Activated naive CD4-positive, alpha-beta T cell treated with anti-CD3 and anti-CD28 coated beads, Interleukin-2, amount 50 U/mL, for 24 hours (primary cell): ENCODE measurements at regions not wholly inside any gene's neighbourhood (a gene's known extent, or its start where the extent isn't known, plus 50 kb on each side); places are given as distances from the start of the nearest gene placed in this dataset.
A peak's percentile ranks its signal among the peaks of the same experiment; 100 is the strongest.

Experiments
- H3K27ac Mint-ChIP-seq: one replicate; pipeline ENCODE4 v1.8.0; 2021; ENCODE audit warnings: mild to moderate bottlenecking, mixed read lengths
- H3K27me3 Mint-ChIP-seq: one replicate; pipeline ENCODE4 v1.8.0; 2021; ENCODE audit warnings: mixed read lengths
- H3K36me3 Mint-ChIP-seq: one replicate; pipeline ENCODE4 v1.8.0; 2021; ENCODE audit warnings: mixed read lengths
- H3K4me1 Mint-ChIP-seq: one replicate; pipeline ENCODE4 v1.8.0; 2021; ENCODE audit warnings: mixed read lengths
- H3K4me3 Mint-ChIP-seq: one replicate; pipeline ENCODE4 v1.8.0; 2021; ENCODE audit warnings: mild to moderate bottlenecking, mixed read lengths
- H3K9me3 Mint-ChIP-seq: one replicate; pipeline ENCODE4 v1.8.0; 2021; ENCODE audit warnings: mixed read lengths

DNA sequence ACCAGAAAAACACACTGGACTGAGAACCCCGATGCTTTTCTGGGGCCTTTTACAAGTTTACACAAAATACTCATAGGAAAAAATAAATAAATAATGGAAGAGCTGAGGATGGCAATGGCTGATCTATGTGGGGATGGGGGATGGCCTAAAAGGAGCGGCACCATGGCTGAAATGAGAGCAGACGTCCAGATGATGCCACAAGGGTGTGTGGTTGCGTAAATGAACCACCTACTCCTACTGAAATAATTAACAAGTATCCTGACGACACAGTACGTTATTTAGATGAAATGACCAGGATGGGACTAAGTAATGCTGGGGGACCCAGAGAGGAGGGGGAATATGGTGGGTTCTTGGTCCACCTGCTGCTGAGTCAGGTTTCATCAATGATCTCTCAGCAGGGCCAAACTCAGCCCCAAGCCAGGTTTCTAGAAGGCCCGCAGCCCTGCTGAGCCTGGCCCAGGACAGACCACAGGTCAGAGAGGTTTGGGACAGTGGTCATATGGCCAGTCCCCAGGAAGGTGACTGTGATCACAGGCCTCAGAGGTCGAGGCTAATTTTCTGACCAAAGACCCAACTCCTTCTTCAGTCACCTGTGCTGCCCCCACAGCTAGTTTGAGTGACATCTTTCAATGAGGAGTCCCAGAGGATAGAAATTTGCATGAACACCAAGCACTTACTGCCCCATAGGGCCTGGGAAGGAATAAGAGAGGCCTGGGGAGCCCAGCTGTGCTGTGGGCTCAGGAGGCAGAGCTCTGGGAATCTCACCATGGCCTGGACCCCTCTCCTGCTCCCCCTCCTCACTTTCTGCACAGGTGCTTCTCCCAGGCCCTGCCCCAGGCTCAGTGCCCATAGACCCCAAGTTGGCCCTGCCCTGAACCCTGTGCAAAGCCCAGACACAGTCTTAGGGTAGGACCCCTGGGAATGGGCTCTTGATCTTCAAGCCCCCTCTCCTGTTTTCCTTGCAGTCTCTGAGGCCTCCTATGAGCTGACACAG is 76.3 kb upstream of the IGLL5 start:
- Mint-ChIP-seq H3K4me3 (no peak overlapping the region), H3K27me3 (no peaks in the 10 kb centered on the region), H3K4me1 (peaks cover 56% of the 10 kb centered on the region), H3K9me3 (no peaks in the 10 kb centered on the region), H3K36me3 (no peaks in the 10 kb centered on the region), H3K27ac (no peak overlapping the region)

DNA sequence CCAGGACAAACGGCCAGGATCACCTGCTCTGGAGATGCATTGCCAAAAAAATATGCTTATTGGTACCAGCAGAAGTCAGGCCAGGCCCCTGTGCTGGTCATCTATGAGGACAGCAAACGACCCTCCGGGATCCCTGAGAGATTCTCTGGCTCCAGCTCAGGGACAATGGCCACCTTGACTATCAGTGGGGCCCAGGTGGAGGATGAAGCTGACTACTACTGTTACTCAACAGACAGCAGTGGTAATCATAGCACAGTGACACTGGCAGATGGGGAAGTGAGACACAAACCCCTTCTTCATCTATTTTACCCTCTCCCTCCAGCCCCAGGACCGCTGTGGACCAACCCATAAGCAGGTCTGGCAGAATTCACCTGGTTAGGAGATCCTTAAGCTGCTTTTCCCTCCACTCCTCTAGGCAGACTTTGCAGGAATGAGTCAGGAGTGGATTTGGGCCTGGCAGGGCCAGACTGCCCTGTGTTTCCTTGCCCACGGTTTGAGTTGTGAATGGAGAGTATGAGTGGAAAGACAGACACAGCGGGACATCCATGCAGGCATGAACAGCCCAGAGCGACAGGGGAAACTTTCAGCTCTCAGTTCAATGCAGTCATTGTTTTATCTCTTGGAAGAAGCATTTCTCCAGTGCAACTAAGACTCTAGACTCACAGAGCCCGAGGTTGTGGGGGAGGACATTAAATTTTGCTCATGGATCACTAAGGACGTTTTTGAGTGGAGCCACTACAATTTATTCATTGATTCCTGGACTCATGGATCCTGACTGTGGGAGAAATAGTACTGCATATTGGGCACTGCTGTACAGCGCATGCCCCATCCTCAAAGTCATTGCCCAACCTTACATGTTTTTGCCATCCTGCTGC is 75.3 kb upstream of the IGLL5 start:
- Mint-ChIP-seq H3K27ac (peak overlapping the region; percentile 24), H3K27me3 (no peaks in the 10 kb centered on the region), H3K4me1 (peaks cover 66% of the 10 kb centered on the region), H3K36me3 (no peaks in the 10 kb centered on the region), H3K4me3 (no peak overlapping the region), H3K9me3 (no peaks in the 10 kb centered on the region)

DNA sequence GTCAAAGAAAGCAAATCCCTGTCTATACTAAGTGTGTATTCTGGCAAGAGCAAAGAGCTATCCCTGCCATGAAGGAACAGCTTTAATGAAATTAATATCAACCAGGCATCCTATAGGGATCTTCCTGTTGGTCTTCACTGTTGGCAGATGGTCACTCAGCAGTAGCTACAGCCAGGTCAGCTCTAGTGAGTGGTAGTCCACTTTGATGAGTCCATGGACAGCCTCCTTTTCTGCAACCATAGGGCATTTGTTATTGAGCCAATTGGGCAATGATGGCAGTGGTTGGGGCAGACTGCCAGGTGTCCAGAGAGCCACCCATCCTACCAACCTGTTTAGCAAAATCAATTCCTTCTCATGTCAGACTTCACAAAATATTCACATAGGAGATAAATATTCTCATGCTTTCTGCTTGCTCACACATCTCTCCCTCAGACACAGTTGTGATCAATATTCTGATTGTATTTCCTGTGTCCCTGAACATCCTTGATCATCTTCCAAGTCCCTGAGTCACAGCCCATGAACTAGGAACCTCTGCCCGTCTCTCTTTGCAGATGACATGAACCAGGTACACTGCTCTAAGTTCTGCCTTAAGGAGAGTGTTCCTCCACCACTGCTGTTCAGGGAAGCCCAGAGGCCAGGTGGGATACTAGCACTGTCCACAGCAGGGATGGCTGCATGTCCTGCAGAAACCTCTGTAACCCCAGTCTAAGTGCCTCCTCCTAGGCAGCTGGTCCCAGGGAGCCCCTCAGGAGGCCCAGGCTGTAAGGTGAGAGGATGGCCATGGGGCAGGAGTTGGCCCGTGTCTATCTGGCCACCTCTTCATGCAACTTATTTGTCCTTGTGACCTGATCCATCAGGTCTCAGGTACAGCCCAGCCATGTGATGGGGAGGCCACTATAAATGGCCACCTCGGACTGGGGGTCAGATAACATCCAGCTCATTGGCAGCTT is 74.2 kb upstream of the IGLL5 start:
- no peaks in the 10 kb centered on the region for H3K27me3 Mint-ChIP-seq
- peaks cover 77% of the 10 kb centered on the region for H3K4me1 Mint-ChIP-seq
- no peaks in the 10 kb centered on the region for H3K36me3 Mint-ChIP-seq
- no peak overlapping the region for H3K4me3 Mint-ChIP-seq
- peak overlapping the region; percentile 4 for H3K27ac Mint-ChIP-seq
- H3K9me3 Mint-ChIP-seq = no peaks in the 10 kb centered on the region

DNA sequence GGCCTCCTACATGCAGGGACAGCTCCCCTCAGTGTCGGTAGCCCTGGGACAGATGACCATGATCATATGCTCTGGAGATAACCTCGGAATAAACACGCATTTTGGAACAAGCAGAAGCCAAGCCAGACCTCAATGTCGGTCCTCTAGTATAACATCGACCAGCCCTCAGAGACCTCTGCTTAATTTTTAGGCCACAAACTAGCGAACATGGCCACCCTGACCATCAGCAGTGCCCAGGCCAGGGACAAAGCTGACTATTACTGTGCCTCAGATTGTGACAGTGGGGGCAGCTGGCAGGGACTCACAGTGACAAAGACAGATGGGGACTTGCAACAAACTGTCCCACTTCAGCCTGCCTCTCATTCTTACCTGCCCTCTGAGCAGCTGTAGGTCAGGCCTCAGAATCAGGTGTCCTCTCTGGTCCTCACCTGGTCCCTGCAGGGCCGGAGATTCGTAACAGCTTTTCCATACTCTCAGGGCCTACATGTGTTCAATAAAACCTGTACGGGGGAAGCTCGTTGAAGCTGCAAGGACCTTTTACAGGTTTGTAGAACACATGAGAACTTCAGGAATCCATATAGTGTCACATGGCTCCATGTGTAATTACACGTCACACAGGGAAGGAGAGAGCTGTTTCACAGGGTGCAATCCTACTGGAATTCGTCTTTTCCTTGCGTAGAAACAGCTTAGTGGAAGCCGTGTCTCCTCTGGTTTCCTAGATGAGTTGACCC is 72.8 kb upstream of the IGLL5 start:
- Mint-ChIP-seq H3K4me3 (no peak overlapping the region), H3K4me1 (peaks cover 89% of the 10 kb centered on the region), H3K36me3 (no peaks in the 10 kb centered on the region), H3K27me3 (no peaks in the 10 kb centered on the region), H3K27ac (peak overlapping the region; percentile 36), H3K9me3 (no peaks in the 10 kb centered on the region)

DNA sequence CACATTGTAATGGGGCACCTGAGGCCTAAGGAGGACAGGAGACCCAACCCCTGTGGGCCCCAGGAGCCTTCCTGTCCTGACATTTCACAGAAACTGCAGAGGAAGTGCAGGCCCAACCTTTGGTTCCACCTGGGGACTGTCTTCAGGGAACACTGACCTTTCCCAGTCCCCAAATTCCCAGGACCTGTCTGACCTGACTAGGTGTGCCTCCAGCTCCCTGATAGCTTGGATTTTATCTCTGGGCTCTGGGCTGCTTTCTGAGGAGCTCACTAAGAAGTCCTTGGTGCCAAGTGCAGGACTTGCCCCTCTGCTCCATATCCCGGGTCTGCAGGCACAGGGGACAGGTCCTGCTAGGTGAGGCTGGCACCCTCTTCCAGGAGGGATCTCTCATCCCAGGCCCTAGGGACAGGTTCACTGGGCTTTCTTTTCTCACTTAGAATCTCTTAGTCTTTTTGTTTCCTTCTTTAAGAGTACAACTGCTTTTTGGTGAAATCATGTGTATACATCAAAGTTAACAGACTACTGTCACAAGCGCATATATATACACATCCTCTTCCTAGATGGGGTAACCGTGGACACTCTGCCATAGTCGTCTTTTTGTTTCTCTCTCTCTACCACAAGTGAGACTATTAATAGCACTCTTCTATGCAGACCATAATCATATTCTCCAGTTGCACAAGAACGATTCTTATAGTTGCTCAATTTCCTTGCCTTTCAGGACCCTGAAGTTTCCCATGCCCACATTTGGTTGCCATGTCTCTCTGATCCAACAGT is 72.0 kb upstream of the IGLL5 start:
- Mint-ChIP-seq H3K36me3 (no peaks in the 10 kb centered on the region), H3K4me3 (peak overlapping the region; percentile 8), H3K4me1 (peaks cover 92% of the 10 kb centered on the region), H3K27ac (peak overlapping the region; percentile 57), H3K27me3 (no peaks in the 10 kb centered on the region), H3K9me3 (no peaks in the 10 kb centered on the region)

DNA sequence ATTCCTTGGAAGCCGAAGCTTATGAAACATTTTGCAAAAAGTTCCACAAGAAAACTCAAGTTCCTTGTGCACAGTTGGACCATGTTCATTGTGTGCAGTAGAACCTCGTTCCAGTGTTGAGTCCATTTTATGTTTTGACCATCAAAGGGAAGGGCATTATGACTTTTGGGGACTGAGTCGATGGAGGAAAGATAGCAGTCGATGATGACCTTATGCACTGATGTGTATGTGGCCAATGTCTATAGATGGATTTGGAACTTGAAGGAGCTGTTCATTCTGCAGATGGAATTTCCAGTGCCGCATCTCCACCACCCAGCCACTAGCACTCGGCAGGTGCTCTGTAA is 71.5 kb upstream of the IGLL5 start:
- H3K27ac Mint-ChIP-seq = peak overlapping the region; percentile 57
- H3K9me3 Mint-ChIP-seq = no peaks in the 10 kb centered on the region
- H3K36me3 Mint-ChIP-seq = no peaks in the 10 kb centered on the region
- no peaks in the 10 kb centered on the region for H3K27me3 Mint-ChIP-seq
- peak overlapping the region; percentile 8 for H3K4me3 Mint-ChIP-seq
- H3K4me1 Mint-ChIP-seq = peaks cover 92% of the 10 kb centered on the region

DNA sequence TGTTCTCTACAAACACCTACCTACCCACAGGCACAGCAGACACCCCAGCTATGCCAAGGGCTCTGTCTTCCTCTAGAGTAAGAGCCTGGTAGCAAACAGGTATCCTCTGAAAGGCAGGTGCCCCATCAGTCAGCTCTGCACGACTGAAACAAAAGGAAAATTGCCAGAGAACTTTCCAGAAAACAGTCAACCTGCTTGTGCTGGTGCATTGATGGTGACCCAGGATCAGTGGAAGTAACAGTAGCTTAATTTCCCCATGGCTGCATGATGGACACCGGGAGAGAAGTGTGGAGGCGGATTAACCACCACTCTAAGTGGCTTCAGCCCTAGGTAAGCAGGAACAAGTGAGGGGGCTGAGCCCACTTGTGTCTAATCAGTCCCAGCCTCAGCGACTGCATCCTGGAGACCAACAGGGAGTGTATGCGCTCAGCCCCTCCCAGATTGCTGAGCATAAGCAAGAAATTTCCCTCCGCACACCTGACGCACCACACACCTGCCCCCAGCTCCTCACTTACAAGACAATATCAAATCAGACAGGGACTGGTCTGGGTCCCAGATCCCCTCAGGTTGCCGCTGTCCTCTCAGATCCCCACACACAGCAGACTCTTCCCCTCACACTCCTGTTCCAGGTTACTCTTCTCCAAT is 70.7 kb upstream of the IGLL5 start:
- Mint-ChIP-seq H3K9me3 (no peaks in the 10 kb centered on the region), H3K27ac (peak overlapping the region; percentile 82)

DNA sequence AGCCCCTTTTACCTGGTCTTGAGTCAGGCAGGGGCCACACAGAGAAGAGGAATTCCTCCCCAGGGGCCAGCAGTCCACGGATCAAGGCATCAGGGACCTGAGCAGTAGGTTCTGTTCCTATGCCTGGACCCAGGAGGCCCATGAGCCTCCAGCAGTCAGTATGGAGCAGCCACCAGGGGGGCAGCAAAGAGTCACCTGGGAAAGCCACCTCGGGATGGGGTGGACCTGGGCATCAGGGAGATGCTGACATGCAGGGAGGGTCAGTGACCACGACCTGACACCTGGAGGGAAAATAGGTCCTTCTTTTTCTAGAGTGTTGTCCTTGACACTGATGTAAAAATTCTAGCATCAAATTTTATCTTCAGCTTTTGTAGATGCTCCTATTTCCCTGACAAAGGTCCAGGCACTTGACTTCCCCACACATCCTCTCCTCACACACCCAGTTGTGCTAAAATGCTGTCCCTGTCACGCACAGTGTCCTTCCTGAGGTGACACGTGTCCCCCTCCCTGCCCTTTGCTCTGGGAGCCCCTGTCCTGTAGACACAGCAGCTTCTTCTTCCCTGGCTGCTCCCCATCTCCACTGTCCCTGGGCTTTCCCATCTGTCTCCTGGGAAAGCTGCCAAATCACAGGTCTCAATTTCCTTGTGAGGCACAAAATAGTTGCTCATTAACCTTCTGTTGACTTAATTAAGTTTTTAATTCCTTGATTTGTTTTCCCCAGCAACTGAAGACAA is 70.0 kb upstream of the IGLL5 start:
- Mint-ChIP-seq H3K27ac (peak overlapping the region; percentile 93), H3K9me3 (no peaks in the 10 kb centered on the region), H3K4me3 (no peak overlapping the region), H3K27me3 (no peaks in the 10 kb centered on the region), H3K4me1 (peaks cover 96% of the 10 kb centered on the region), H3K36me3 (no peaks in the 10 kb centered on the region)

More for the DNA sequence above, 70.7 kb upstream of the IGLL5 start:
- no peaks in the 10 kb centered on the region for H3K27me3 Mint-ChIP-seq
- H3K4me3 Mint-ChIP-seq = no peak overlapping the region
- H3K36me3 Mint-ChIP-seq = no peaks in the 10 kb centered on the region
- H3K4me1 Mint-ChIP-seq = peaks cover 96% of the 10 kb centered on the region

DNA sequence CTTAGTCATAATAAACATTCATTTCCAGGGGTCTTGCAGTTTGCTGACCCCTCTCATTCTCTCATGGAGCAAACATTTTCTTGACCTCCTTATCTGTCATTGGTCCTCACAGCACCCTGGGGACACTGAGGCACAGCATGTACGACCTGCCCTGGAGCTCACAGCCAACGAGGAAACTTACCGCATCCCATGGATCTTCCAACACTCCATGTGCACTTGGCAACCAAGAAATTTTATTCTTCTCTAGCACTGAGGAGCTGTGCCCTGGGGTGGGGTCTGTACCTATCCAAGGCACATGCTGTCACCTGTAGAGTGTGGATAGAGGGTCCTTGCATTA is 69.4 kb upstream of the IGLL5 start:
- H3K27ac Mint-ChIP-seq = peak overlapping the region; percentile 93
- H3K4me1 Mint-ChIP-seq = peaks cover 96% of the 10 kb centered on the region
- no peak overlapping the region for H3K4me3 Mint-ChIP-seq
- no peaks in the 10 kb centered on the region for H3K36me3 Mint-ChIP-seq
- H3K9me3 Mint-ChIP-seq = no peaks in the 10 kb centered on the region
- H3K27me3 Mint-ChIP-seq = no peaks in the 10 kb centered on the region

DNA sequence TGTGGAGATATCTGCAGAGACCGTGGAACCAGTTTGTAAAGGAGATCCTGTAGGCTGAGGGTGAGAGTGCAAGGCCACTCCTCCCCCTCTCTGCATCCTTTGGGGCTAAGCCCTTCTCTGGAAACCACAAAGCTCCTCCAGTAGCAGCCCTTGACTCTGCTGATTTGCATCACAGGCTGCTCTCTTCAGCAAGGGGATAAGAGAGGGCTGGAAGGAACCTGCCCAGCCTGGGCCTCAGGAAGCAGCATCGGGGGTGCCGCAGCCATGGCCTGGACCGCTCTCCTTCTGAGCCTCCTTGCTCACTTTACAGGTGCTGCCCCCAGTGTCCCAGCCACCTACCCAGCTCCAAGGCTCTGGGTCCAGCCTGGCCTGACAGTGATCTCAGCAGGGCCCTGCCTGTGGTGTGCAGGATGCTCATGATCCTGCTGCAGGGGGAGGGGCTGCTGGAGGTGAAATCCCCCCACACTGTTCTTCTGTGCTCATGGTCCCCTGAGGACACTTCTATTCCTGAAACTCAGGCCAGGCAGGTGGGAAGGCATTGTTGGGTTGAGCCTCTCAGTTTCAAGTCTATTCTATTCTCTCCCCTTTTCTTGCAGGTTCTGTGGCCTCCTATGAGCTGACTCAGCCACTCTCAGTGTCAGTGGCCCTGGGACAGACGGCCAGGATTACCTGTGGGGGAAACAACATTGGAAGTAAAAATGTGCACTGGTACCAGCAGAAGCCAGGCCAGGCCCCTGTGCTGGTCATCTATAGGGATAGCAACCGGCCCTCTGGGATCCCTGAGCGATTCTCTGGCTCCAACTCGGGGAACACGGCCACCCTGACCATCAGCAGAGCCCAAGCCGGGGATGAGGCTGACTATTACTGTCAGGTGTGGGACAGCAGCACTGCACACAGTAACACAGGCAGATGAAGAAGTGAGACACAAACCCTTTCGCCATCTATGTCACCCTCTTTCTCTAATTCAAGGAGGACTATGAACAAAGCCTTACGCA is 68.5 kb upstream of the IGLL5 start:
- Mint-ChIP-seq H3K4me3 (peak overlapping the region; percentile 73), H3K4me1 (peaks cover 99% of the 10 kb centered on the region), H3K36me3 (no peaks in the 10 kb centered on the region), H3K9me3 (no peaks in the 10 kb centered on the region), H3K27ac (peak overlapping the region; percentile 93), H3K27me3 (no peaks in the 10 kb centered on the region)

DNA sequence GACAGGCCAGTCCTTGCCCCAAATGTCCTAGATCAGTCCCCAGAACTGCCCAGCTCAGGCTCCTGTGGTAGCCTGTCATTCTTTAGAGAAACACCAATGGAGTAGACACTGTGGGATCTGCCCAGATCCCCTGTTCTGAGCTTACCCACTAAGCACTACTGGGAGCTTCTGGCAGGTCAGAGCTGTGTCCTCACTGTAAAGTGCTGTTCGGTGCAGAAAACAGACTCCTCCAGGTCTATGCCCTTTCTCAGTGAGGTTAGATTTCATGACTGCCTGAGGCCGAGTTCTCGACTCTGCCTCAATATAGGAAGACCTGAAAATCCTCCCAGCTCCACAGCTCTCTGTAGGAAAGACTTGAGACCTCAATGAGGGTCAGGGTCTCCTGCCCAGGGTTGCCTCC is 67.5 kb upstream of the IGLL5 start:
- no peaks in the 10 kb centered on the region for H3K36me3 Mint-ChIP-seq
- H3K27ac Mint-ChIP-seq = peak overlapping the region; percentile 90
- no peaks in the 10 kb centered on the region for H3K27me3 Mint-ChIP-seq

DNA sequence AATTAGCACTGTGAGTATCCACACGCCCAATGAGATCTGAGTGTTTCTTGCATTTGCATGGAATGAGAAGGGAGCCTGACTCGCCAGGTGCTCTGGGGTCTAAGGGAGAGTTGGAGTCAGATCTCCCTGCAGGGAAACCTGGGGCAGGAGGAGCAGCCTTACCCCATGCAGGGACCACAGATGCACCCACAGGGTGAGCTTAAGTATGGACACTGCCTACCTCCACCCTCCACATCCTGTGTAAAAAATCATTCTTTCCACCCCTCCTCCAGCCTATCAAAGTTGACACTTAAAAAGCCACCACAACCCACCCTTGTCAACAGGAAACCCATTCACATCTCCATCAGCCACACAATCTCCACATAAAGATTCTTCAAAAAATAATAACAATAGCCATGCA is 67.0 kb upstream of the IGLL5 start:
- H3K4me1 Mint-ChIP-seq = peaks cover 97% of the 10 kb centered on the region
- H3K27me3 Mint-ChIP-seq = no peaks in the 10 kb centered on the region
- H3K36me3 Mint-ChIP-seq = no peaks in the 10 kb centered on the region
- peak overlapping the region; percentile 73 for H3K4me3 Mint-ChIP-seq
- no peaks in the 10 kb centered on the region for H3K9me3 Mint-ChIP-seq
- peak overlapping the region; percentile 90 for H3K27ac Mint-ChIP-seq

More for the DNA sequence above, 67.5 kb upstream of the IGLL5 start:
- H3K4me3 Mint-ChIP-seq = peak overlapping the region; percentile 73
- peaks cover 97% of the 10 kb centered on the region for H3K4me1 Mint-ChIP-seq
- no peaks in the 10 kb centered on the region for H3K9me3 Mint-ChIP-seq
